Testis (tissue), 2 donors: ENCODE measurements at regions not wholly inside any gene's neighbourhood (a gene's known extent, or its start where the extent isn't known, plus 50 kb on each side); places are given as distances from the start of the nearest gene placed in this dataset.

Experiments
- CTCF ChIP-seq, 3 experiments: fragments of 450-650 bp in 2 of 3; fragments of 200-600 bp in 1 of 3; sonication (generic) in 1 of 3; IDR thresholded peaks; one replicate each; pipeline ENCODE4 v1.5.1; 2016 to 2019; ENCODE audit warnings: antibody characterized with exemption in 3 of 3, mild to moderate bottlenecking in 2 of 3, moderate library complexity in 1 of 3
- POLR2A ChIP-seq: fragments of 450-650 bp; IDR thresholded peaks from one replicate; pipeline ENCODE4 v1.6.1; 2017; ENCODE audit warnings: antibody characterized with exemption, mild to moderate bottlenecking, moderate library complexity

- no peak for TF ChIP-seq CTCF (IDR thresholded peaks at IDR 0.05)
- TF ChIP-seq POLR2A = no peak
Observed at GRCh38 chr7:21330462-21331178, 97.3 kb upstream of the SP4 start.
